GM12878 (cell line): ENCODE measurements at regions not wholly inside any gene's neighbourhood (a gene's known extent, or its start where the extent isn't known, plus 50 kb on each side); places are given as distances from the start of the nearest gene placed in this dataset.

Experiments
- ATAC-seq: fragments of 200-7000 bp; cut with Tn5 transposase; 3 replicates; pipeline ENCODE4 v1.9.1; 2020; ENCODE audit warnings: mild to moderate bottlenecking, moderate library complexity
- BruUV-seq: library from RNA; stranded (reverse); fragments of 400-500 nt; replicated peaks from 2 replicates; lab custom pipeline; 2021; lab: Mats Ljungman, UMichigan
- CTCF ChIA-PET: fragments of 300-600 bp; sonication (Branson Sonifier 250); formaldehyde crosslinking; extraction: SDS; loops from one replicate; lab custom pipeline; 2021; ENCODE audit warnings: inconsistent platforms; lab: Yijun Ruan, JAX
- POLR2A ChIA-PET: fragments of 350-600 bp; formaldehyde crosslinking; extraction: SDS; loops from one replicate; lab custom pipeline; 2021; ENCODE audit warnings: inconsistent platforms; lab: Charles Lee
- RAD21 ChIA-PET: fragments of 300-600 bp; sonication (Branson Sonifier 250); formaldehyde crosslinking; loops from one replicate; lab custom pipeline; 2023; ENCODE audit warnings: antibody characterized with exemption; ENCODE audit not compliant: unreplicated experiment; lab: Charles Lee
- SMC1A ChIA-PET: fragments of 300-600 bp; sonication (Branson Sonifier 250); formaldehyde crosslinking; loops from one replicate; lab custom pipeline; 2023; ENCODE audit not compliant: unreplicated experiment, uncharacterized antibody; lab: Charles Lee
- DNase-seq: peaks from one replicate; pipeline ENCODE4 v3.0.0-alpha.2; 2011; ENCODE audit warnings: low read depth, low spot score
- FAIRE-seq: peaks from 3 replicates; lab custom pipeline; 2011; peaks lifted over from hg19 to GRCh38; lab: Jason Lieb, UNC
- H2AFZ ChIP-seq: 2 replicates; pipeline ENCODE4 v1.6.0; 2011; ENCODE audit warnings: low read depth, low read length, control low read depth; ENCODE audit not compliant: control insufficient read depth
- H3K27ac ChIP-seq: 2 replicates; pipeline ENCODE4 v1.5.1; 2011; ENCODE audit warnings: control low read depth; ENCODE audit not compliant: control insufficient read depth, insufficient read depth
- H3K27me3 ChIP-seq, 2 experiments: replicated peaks in 1 of 2; 2 replicates each; pipeline versions ENCODE4 v1.6.0 to v1.6.1; 2011; ENCODE audit warnings: low read length in 1 of 2; ENCODE audit not compliant: control insufficient read depth in 2 of 2, insufficient read depth in 2 of 2
- H3K36me3 ChIP-seq, 2 experiments: 2 replicates each; pipeline ENCODE4 v1.5.1; 2011; ENCODE audit warnings: low read length in 1 of 2; ENCODE audit not compliant: control insufficient read depth in 2 of 2, insufficient read depth in 2 of 2
- H3K4me1 ChIP-seq: 2 replicates; pipeline ENCODE4 v1.6.1; 2011; ENCODE audit warnings: mild to moderate bottlenecking, low read length, moderate library complexity, mixed read lengths; ENCODE audit not compliant: control insufficient read depth, insufficient read depth
- H3K4me2 ChIP-seq: 2 replicates; pipeline ENCODE4 v1.6.0; 2011; ENCODE audit warnings: control low read depth; ENCODE audit not compliant: control insufficient read depth, insufficient read depth
- H3K4me3 ChIP-seq: fragments of 200-600 bp; sonication (generic); 2 replicates; pipeline ENCODE4 v1.5.1; 2016
- H3K79me2 ChIP-seq: 2 replicates; pipeline ENCODE4 v1.6.0; 2011; ENCODE audit warnings: low read length; ENCODE audit not compliant: control insufficient read depth, insufficient read depth
- H3K9ac ChIP-seq: 2 replicates; pipeline ENCODE4 v1.8.0; 2011; ENCODE audit warnings: low read length, control low read depth, mixed read lengths; ENCODE audit not compliant: control insufficient read depth, insufficient read depth
- H3K9me3 ChIP-seq: replicated peaks from 3 replicates; pipeline ENCODE4 v1.5.1; 2011; ENCODE audit warnings: mild to moderate bottlenecking, low read length; ENCODE audit not compliant: control insufficient read depth, insufficient read depth
- H4K20me1 ChIP-seq: 2 replicates; pipeline ENCODE4 v1.6.0; 2011; ENCODE audit not compliant: control insufficient read depth, insufficient read depth
- ATF7 ChIP-seq: fragments of 450-650 bp; IDR thresholded peaks from 2 replicates; pipeline ENCODE4 v1.6.1; 2016; ENCODE audit warnings: low read depth, mild to moderate bottlenecking
- ESRRA ChIP-seq: IDR thresholded peaks from 2 replicates; pipeline ENCODE4 v1.6.1; 2012; ENCODE audit warnings: mild to moderate bottlenecking, low read length, improper control_type of control experiment
- MLLT1 ChIP-seq: fragments of 450-650 bp; IDR thresholded peaks from 2 replicates; pipeline ENCODE4 v1.6.1; 2016; ENCODE audit warnings: mild to moderate bottlenecking
- MTA2 ChIP-seq: fragments of 450-650 bp; IDR thresholded peaks from 2 replicates; pipeline ENCODE4 v1.6.1; 2016; ENCODE audit warnings: low read depth, mild to moderate bottlenecking, moderate library complexity
- MYB ChIP-seq: fragments of 150-350 bp; IDR thresholded peaks from 2 replicates; pipeline ENCODE4 v1.6.1; 2014; ENCODE audit warnings: mild to moderate bottlenecking, low read depth, low read length, borderline replicate concordance
- NR2F1 ChIP-seq: fragments of 450-650 bp; conservative IDR thresholded peaks from 2 replicates; pipeline ENCODE4 v1.6.1; 2017; ENCODE audit warnings: mild to moderate bottlenecking
- RB1 ChIP-seq: fragments of 450-650 bp; formaldehyde crosslinking; IDR thresholded peaks from 2 replicates; pipeline ENCODE4 v1.6.1; 2017; ENCODE audit warnings: mild to moderate bottlenecking, borderline replicate concordance
- SMAD1 ChIP-seq: fragments of 450-650 bp; IDR thresholded peaks from 2 replicates; pipeline ENCODE4 v1.6.1; 2018; ENCODE audit warnings: mild to moderate bottlenecking, low read depth; ENCODE audit not compliant: partially characterized antibody
- SREBF1 ChIP-seq: IDR thresholded peaks from 2 replicates; pipeline ENCODE4 v1.6.1; 2012; ENCODE audit warnings: mild to moderate bottlenecking, low read length
- SRF ChIP-seq, 2 experiments: IDR thresholded peaks; 2 replicates each; pipeline ENCODE4 v1.6.1; 2011; ENCODE audit warnings: low read depth in 2 of 2, low read length in 2 of 2, mild to moderate bottlenecking in 1 of 2, moderate library complexity in 1 of 2
- TAF1 ChIP-seq: IDR thresholded peaks from 2 replicates; pipeline ENCODE4 v1.6.1; 2011; ENCODE audit warnings: mild to moderate bottlenecking, low read depth, low read length, borderline replicate concordance
- ZNF384 ChIP-seq: IDR thresholded peaks from 2 replicates; pipeline ENCODE4 v1.6.1; 2012; ENCODE audit warnings: low read depth, mild to moderate bottlenecking, low read length, improper control_type of control experiment, borderline replicate concordance
- WGBS: methylation state at CpG from one replicate; pipeline ENCODE4 v1.1.6; 2016; ENCODE audit warnings: low lambda C conversion rate; ENCODE audit not compliant: insufficient replicate concordance, insufficient coverage; ENCODE audit errors: missing lambda C conversion rate; 5-methylcytosine and 5-hydroxymethylcytosine counted together
- in situ Hi-C: fragments of 300-500 bp; cut with MboI; formaldehyde crosslinking; loops from 9 replicates; pipeline ENCODE4 v1.14.3; 2018; ENCODE audit warnings: mixed read lengths
- intact Hi-C: fragments of 100-400 bp; cut with micrococcal nuclease; formaldehyde crosslinking; loops from one replicate; pipeline ENCODE4 v1.14.2; 2022; ENCODE audit not compliant: unreplicated experiment

GRCh38 chr5:120298981-120299380 is 165.1 kb upstream of the PRR16 start (continued):
- TF ChIP-seq MLLT1 (no peak), ZNF384 (no peak), TAF1 (no peak), MTA2 (no peak), ATF7 (no peak), RB1 (no peak), ESRRA (no peak)

- H3K4me2 ChIP-seq, result no peak overlapping the region
- no peak for FAIRE-seq
- WGBS, result 0% methylated on average over 2 of the region's 2 CpGs
- no peak overlapping the region for H2AFZ ChIP-seq
- no TSS peak for BruUV-seq
- no peak overlapping the region for H3K9ac ChIP-seq
- ChIA-PET CTCF (no interaction called here), SMC1A (no interaction called here), RAD21 (no interaction called here), POLR2A (no interaction called here)
- TF ChIP-seq NR2F1, result no peak
- no peak for TF ChIP-seq SRF (IDR thresholded peaks at IDR 0.05; ENCODE audit: low read depth in 2 of 2, low read length in 2 of 2)
- TF ChIP-seq SREBF1, result no peak
- no peak for TF ChIP-seq MYB
- no peak for TF ChIP-seq SMAD1
- H3K4me1 ChIP-seq, result no peaks in the 10 kb centered on the region
- no peak for ATAC-seq
- H3K79me2 ChIP-seq, result no peaks in the 10 kb centered on the region
- H3K27ac ChIP-seq, result no peak overlapping the region
- no peaks in the 10 kb centered on the region for H3K27me3 ChIP-seq
- H3K36me3 ChIP-seq, result no peaks in the 10 kb centered on the region
- no peaks in the 10 kb centered on the region for H4K20me1 ChIP-seq
- in situ Hi-C loops (no loop called here), intact Hi-C loops (no loop called here)
- H3K4me3 ChIP-seq, result no peak overlapping the region
- H3K9me3 ChIP-seq, result no peaks in the 10 kb centered on the region
- DNase-seq, result no peak
Observed at GRCh38 chr5:120304663-120305062, 159.4 kb upstream of the PRR16 start.
